ENCODE measurements at regions not wholly inside any gene's neighbourhood (a gene's known extent, or its start where the extent isn't known, plus 50 kb on each side); places are given as distances from the start of the nearest gene placed in this dataset.

GRCh38 chr3:113070681-113071113 lies 79.9 kb downstream of the GTPBP8 start:
- Histone ChIP-seq H3K9me3 (ENCODE audit: low read length) (no peaks in the 10 kb centered on the region), H2AFZ (ENCODE audit: low read length) (no peak overlapping the region), H3K79me2 (ENCODE audit: insufficient read depth, low read depth, low read length) (no peaks in the 10 kb centered on the region), H3K4me2 (ENCODE audit: low read length) (no peak overlapping the region), H3K36me3 (ENCODE audit: insufficient read depth, low read length) (no peaks in the 10 kb centered on the region), H4K20me1 (ENCODE audit: insufficient read depth, low read length) (no peaks in the 10 kb centered on the region), H3K9me2 (ENCODE audit: insufficient read depth, low read length) (no peaks in the 10 kb centered on the region), H3K4me1 (ENCODE audit: insufficient read depth, low read length, poor library complexity, severe bottlenecking) (no peaks in the 10 kb centered on the region), H3K4me3 (ENCODE audit: low read depth, low read length, poor library complexity, severe bottlenecking) (no peak overlapping the region), H3K27ac (ENCODE audit: low read depth, low read length, poor library complexity, severe bottlenecking) (no peak overlapping the region)
- no peak for DNase-seq (ENCODE audit: low spot score)
- TF ChIP-seq, protein P1, sequence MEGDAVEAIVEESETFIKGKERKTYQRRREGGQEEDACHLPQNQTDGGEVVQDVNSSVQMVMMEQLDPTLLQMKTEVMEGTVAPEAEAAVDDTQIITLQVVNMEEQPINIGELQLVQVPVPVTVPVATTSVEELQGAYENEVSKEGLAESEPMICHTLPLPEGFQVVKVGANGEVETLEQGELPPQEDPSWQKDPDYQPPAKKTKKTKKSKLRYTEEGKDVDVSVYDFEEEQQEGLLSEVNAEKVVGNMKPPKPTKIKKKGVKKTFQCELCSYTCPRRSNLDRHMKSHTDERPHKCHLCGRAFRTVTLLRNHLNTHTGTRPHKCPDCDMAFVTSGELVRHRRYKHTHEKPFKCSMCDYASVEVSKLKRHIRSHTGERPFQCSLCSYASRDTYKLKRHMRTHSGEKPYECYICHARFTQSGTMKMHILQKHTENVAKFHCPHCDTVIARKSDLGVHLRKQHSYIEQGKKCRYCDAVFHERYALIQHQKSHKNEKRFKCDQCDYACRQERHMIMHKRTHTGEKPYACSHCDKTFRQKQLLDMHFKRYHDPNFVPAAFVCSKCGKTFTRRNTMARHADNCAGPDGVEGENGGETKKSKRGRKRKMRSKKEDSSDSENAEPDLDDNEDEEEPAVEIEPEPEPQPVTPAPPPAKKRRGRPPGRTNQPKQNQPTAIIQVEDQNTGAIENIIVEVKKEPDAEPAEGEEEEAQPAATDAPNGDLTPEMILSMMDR (conservative IDR thresholded peaks at IDR 0.05; ENCODE audit: low read length): no peak
- TF ChIP-seq EZH2phosphoT487 (IDR thresholded peaks at IDR 0.05; ENCODE audit: borderline replicate concordance, low read depth, low read length): no peak
- intact Hi-C loops (cut with micrococcal nuclease; ENCODE audit: unreplicated experiment): no loop called here
- ChIA-PET POLR2A (no interaction called here), CTCF (ENCODE audit: unreplicated experiment) (interaction anchor here (1.0 kb wide), 1 partner anchor 8 kb away, joined by 4 read pairs; no protein-coding TSS in a partner anchor)
- BruUV-seq (replicated peaks): no TSS peak

- no peak overlapping the region for H2AFZ ChIP-seq (ENCODE audit: low read length)
- no peaks in the 10 kb centered on the region for H3K9me2 ChIP-seq (ENCODE audit: insufficient read depth, low read length)
- no TSS peak for BruUV-seq (replicated peaks)
- H4K20me1 ChIP-seq (ENCODE audit: insufficient read depth, low read length): no peaks in the 10 kb centered on the region
- intact Hi-C loops (cut with micrococcal nuclease; ENCODE audit: unreplicated experiment): no loop called here
- TF ChIP-seq, protein P1 (conservative IDR thresholded peaks at IDR 0.05; ENCODE audit: low read length): no peak
- no peak for TF ChIP-seq EZH2phosphoT487 (IDR thresholded peaks at IDR 0.05; ENCODE audit: borderline replicate concordance, low read depth, low read length)
- CTCF ChIA-PET (ENCODE audit: unreplicated experiment): no interaction called here
- DNase-seq (ENCODE audit: low spot score): no peak
- no peaks in the 10 kb centered on the region for H3K9me3 ChIP-seq (ENCODE audit: low read length)
- no peak overlapping the region for H3K27ac ChIP-seq (ENCODE audit: low read depth, low read length, poor library complexity, severe bottlenecking)
- no peaks in the 10 kb centered on the region for H3K36me3 ChIP-seq (ENCODE audit: insufficient read depth, low read length)
- H3K79me2 ChIP-seq (ENCODE audit: insufficient read depth, low read depth, low read length): no peaks in the 10 kb centered on the region
- H3K4me3 ChIP-seq (ENCODE audit: low read depth, low read length, poor library complexity, severe bottlenecking): no peak overlapping the region
- H3K4me1 ChIP-seq (ENCODE audit: insufficient read depth, low read length, poor library complexity, severe bottlenecking): no peaks in the 10 kb centered on the region
- POLR2A ChIA-PET: no interaction called here
- no peak overlapping the region for H3K4me2 ChIP-seq (ENCODE audit: low read length)
These were observed 84.8 kb downstream of the GTPBP8 start for GRCh38 chr3:113075588-113075987.

- Histone ChIP-seq H3K27ac (ENCODE audit: low read depth, low read length, poor library complexity, severe bottlenecking) (no peak overlapping the region), H2AFZ (ENCODE audit: low read length) (no peak overlapping the region), H3K9me3 (ENCODE audit: low read length) (no peaks in the 10 kb centered on the region), H3K79me2 (ENCODE audit: insufficient read depth, low read depth, low read length) (no peaks in the 10 kb centered on the region), H3K4me2 (ENCODE audit: low read length) (no peak overlapping the region), H3K9me2 (ENCODE audit: insufficient read depth, low read length) (no peaks in the 10 kb centered on the region), H4K20me1 (ENCODE audit: insufficient read depth, low read length) (no peaks in the 10 kb centered on the region), H3K4me3 (ENCODE audit: low read depth, low read length, poor library complexity, severe bottlenecking) (no peak overlapping the region), H3K4me1 (ENCODE audit: insufficient read depth, low read length, poor library complexity, severe bottlenecking) (no peaks in the 10 kb centered on the region), H3K36me3 (ENCODE audit: insufficient read depth, low read length) (no peaks in the 10 kb centered on the region)
- ChIA-PET CTCF (ENCODE audit: unreplicated experiment) (interaction anchor here (0.7 kb wide), 1 partner anchor 9 kb away, joined by 4 read pairs; no protein-coding TSS in a partner anchor), POLR2A (interaction anchor here (0.7 kb wide), 1 partner anchor 169 kb away, joined by 4 read pairs; no protein-coding TSS in a partner anchor)
- no TSS peak for BruUV-seq (replicated peaks)
- intact Hi-C loops (cut with micrococcal nuclease; ENCODE audit: unreplicated experiment): no loop called here
- no peak for DNase-seq (ENCODE audit: low spot score)
- TF ChIP-seq, protein P1 (conservative IDR thresholded peaks at IDR 0.05; ENCODE audit: low read length): no peak
- no peak for TF ChIP-seq EZH2phosphoT487 (IDR thresholded peaks at IDR 0.05; ENCODE audit: borderline replicate concordance, low read depth, low read length)
These were observed 88.6 kb downstream of the GTPBP8 start for GRCh38 chr3:113079218-113079961.
